ENCODE measurements at regions not wholly inside any gene's neighbourhood (a gene's known extent, or its start where the extent isn't known, plus 50 kb on each side); places are given as distances from the start of the nearest gene placed in this dataset.
A peak's percentile ranks its signal among the peaks of the same experiment; 100 is the strongest.

- DNase-seq (ENCODE audit: low read depth): no peak
Measured at GRCh38 chr4:183563874-183564273, 59.0 kb downstream of the ING2 start.

GRCh38 chr4:183571350-183571941 is 66.6 kb downstream of the ING2 start:
- DNase-seq (ENCODE audit: low read depth): peak; percentile 17

- no peak for DNase-seq (ENCODE audit: low read depth)
Measured at GRCh38 chr4:183576701-183577404, 72.0 kb downstream of the ING2 start.

DNA sequence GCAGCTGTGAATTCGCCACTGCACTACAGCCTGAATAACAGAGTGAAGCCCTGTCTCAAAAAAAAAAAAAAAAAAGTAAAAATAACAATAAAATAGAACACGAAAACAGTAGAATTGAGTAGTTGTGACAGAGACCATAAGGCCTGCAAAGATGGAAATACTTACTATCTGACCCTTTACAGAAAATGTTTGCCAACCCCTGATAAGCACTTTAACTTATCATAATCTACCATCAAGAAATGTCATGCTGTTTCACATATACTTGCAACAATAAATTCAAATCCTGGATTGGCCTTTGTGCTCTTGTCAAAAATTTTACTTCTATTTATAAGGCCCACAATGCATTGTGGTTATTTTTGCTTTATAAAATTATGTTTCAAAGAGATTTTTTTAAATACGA is 75.5 kb downstream of the ING2 start:
- no peak for DNase-seq (ENCODE audit: low read depth)

- DNase-seq (ENCODE audit: low read depth): no peak
Measured at GRCh38 chr4:183580849-183581248, 76.0 kb downstream of the ING2 start.

- DNase-seq (ENCODE audit: low read depth): no peak
Measured at GRCh38 chr4:183586824-183587223, 72.2 kb downstream of the RWDD4 start.

- no peak for DNase-seq (ENCODE audit: low read depth)
Measured at GRCh38 chr4:183588169-183588675, 70.8 kb downstream of the RWDD4 start.

DNA sequence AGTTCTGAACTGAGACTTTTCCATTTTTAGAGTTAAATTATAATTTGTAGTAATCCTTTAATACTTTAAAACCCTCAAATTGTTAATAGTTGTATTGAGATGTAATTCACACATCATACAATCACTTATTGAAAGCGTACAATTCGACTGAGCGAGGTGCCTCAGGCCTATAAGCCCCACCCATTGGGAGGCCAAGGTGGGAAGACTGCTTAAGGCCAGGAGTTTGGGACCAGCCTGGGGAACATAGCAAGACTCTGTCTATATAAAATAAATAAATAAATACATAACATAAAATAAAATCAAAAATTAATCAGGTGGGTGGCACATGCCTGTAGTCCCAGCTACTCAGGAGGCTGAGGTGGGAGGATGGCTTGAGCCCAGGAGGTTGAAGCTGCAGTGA is 70.3 kb downstream of the RWDD4 start:
- no peak for DNase-seq (ENCODE audit: low read depth)

DNA sequence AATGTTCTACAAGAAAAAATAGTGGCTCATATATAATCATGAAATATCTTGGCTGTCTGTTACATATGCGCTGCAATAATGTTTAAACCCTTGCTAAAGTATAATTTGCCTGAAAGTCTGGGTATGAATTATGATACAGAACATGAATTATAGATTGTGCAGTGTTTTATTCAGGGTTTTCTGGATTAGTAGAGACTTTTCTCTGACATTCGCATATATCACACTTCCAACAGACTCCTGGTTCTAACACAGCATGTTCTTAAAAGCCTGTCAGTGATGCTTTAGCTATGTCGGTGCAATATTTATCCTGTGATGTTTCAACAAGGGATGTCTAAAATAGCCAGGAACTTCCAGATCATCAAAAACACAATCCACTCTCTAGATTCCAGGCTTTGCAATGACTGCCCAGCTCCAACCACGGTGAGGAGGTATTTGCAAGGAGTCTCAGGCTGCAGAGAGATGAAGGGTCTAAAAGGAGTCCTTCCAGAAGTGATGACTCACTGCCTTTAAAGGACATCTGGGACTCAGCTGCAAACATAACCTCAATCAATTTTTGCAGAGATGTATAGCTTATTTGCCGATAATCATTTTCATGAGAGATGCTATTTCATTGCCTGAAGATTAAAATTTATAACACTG is 69.4 kb downstream of the RWDD4 start:
- DNase-seq (ENCODE audit: low read depth): no peak
